SK-N-MC (cell line): ENCODE measurements at regions not wholly inside any gene's neighbourhood (a gene's known extent, or its start where the extent isn't known, plus 50 kb on each side); places are given as distances from the start of the nearest gene placed in this dataset.

Experiments
- DNase-seq: peaks from one replicate; pipeline ENCODE4 v3.0.0-alpha.2; 2011; ENCODE audit warnings: low read depth, low spot score
- H3K27ac ChIP-seq: fragments of 200-600 bp; sonication (generic); 2 replicates; pipeline ENCODE4 v1.5.1; 2016; ENCODE audit warnings: mixed run types
- H3K36me3 ChIP-seq: fragments of 200-600 bp; sonication (generic); 2 replicates; pipeline ENCODE4 v1.6.1; 2017; ENCODE audit warnings: antibody characterized with exemption, low read length, mixed read lengths; ENCODE audit not compliant: insufficient read depth
- H3K4me3 ChIP-seq: fragments of 200-600 bp; sonication (generic); 2 replicates; pipeline ENCODE4 v1.5.1; 2016
- H3K9ac ChIP-seq: fragments of 200-600 bp; sonication (generic); 2 replicates; pipeline ENCODE4 v1.8.0; 2017; ENCODE audit warnings: mixed run types, mixed read lengths; ENCODE audit not compliant: insufficient read length
- H3K9me3 ChIP-seq: fragments of 200-600 bp; sonication (generic); 2 replicates; pipeline ENCODE4 v1.6.1; 2017; ENCODE audit warnings: low read depth, mild to moderate bottlenecking, antibody characterized with exemption, low read length, moderate library complexity, mixed read lengths
- EZH2 ChIP-seq: fragments of 200-600 bp; sonication (generic); IDR thresholded peaks from one replicate; pipeline ENCODE4 v1.6.1; 2017; ENCODE audit warnings: antibody characterized with exemption
- FOXP2 ChIP-seq: optimal IDR thresholded peaks from 2 replicates; pipeline ENCODE3; 2011; ENCODE audit warnings: mild to moderate bottlenecking, moderate library complexity; ENCODE audit not compliant: insufficient read depth; ENCODE audit errors: extremely low read length, control extremely low read depth
- POLR2AphosphoS5 ChIP-seq: IDR thresholded peaks from 2 replicates; pipeline ENCODE4 v1.6.1; 2012; ENCODE audit warnings: mild to moderate bottlenecking, low read depth, low read length, borderline replicate concordance

- Histone ChIP-seq H3K36me3 (no peaks in the 10 kb centered on the region), H3K9me3 (no peaks in the 10 kb centered on the region), H3K4me3 (no peak overlapping the region), H3K27ac (no peak overlapping the region), H3K9ac (no peak overlapping the region)
- no peak for DNase-seq
- TF ChIP-seq EZH2 (no peak), FOXP2 (no peak), POLR2AphosphoS5 (no peak)
These were observed 189.7 kb downstream of the AXIN2 start for GRCh38 chr17:65371702-65372101.

GRCh38 chr17:65370669-65371131 is 190.7 kb downstream of the AXIN2 start:
- TF ChIP-seq POLR2AphosphoS5 (no peak), EZH2 (no peak), FOXP2 (no peak)
- H3K27ac ChIP-seq: no peak overlapping the region
- DNase-seq: no peak

GRCh38 chr17:65368341-65368740 is 193.1 kb downstream of the AXIN2 start:
- no peak for TF ChIP-seq FOXP2
- TF ChIP-seq POLR2AphosphoS5: no peak
- no peak for TF ChIP-seq EZH2
- DNase-seq: no peak
- no peaks in the 10 kb centered on the region for H3K9me3 ChIP-seq
- H3K9ac ChIP-seq: no peak overlapping the region
- no peak overlapping the region for H3K27ac ChIP-seq
- H3K36me3 ChIP-seq: no peaks in the 10 kb centered on the region
- no peak overlapping the region for H3K4me3 ChIP-seq

More at GRCh38 chr17:65370669-65371131, 190.7 kb downstream of the AXIN2 start:
- Histone ChIP-seq H3K9ac (no peak overlapping the region), H3K9me3 (no peaks in the 10 kb centered on the region), H3K4me3 (no peak overlapping the region), H3K36me3 (no peaks in the 10 kb centered on the region)

- Histone ChIP-seq H3K4me3 (no peak overlapping the region), H3K36me3 (no peaks in the 10 kb centered on the region), H3K9me3 (no peaks in the 10 kb centered on the region), H3K9ac (no peak overlapping the region), H3K27ac (no peak overlapping the region)
- TF ChIP-seq EZH2 (no peak), FOXP2 (no peak), POLR2AphosphoS5 (no peak)
- DNase-seq: no peak
These were observed 195.2 kb downstream of the AXIN2 start for GRCh38 chr17:65366102-65366844.

- H3K27ac ChIP-seq: no peak overlapping the region
- no peak for TF ChIP-seq FOXP2
- no peak for TF ChIP-seq EZH2
- TF ChIP-seq POLR2AphosphoS5: no peak
- no peak for DNase-seq
- H3K9me3 ChIP-seq: no peaks in the 10 kb centered on the region
- no peak overlapping the region for H3K4me3 ChIP-seq
- H3K36me3 ChIP-seq: no peaks in the 10 kb centered on the region
- no peak overlapping the region for H3K9ac ChIP-seq
These were observed 196.3 kb downstream of the AXIN2 start for GRCh38 chr17:65365169-65365568.

GRCh38 chr17:65364438-65364837 is 197.0 kb downstream of the AXIN2 start:
- no peak for TF ChIP-seq POLR2AphosphoS5
- TF ChIP-seq EZH2: no peak
- no peak for TF ChIP-seq FOXP2
- Histone ChIP-seq H3K9me3 (no peaks in the 10 kb centered on the region), H3K4me3 (no peak overlapping the region), H3K36me3 (no peaks in the 10 kb centered on the region), H3K27ac (no peak overlapping the region), H3K9ac (no peak overlapping the region)
- DNase-seq: no peak

- H3K27ac ChIP-seq: no peak overlapping the region
- H3K4me3 ChIP-seq: no peak overlapping the region
- no peak for DNase-seq
- no peaks in the 10 kb centered on the region for H3K9me3 ChIP-seq
- no peak for TF ChIP-seq EZH2
- no peak for TF ChIP-seq POLR2AphosphoS5
- TF ChIP-seq FOXP2: no peak
- no peaks in the 10 kb centered on the region for H3K36me3 ChIP-seq
- no peak overlapping the region for H3K9ac ChIP-seq
These were observed 198.6 kb downstream of the AXIN2 start for GRCh38 chr17:65362826-65363225.

GRCh38 chr17:65360961-65361552 is 200.4 kb downstream of the AXIN2 start:
- DNase-seq: no peak
- Histone ChIP-seq H3K4me3 (no peak overlapping the region), H3K27ac (no peak overlapping the region), H3K9me3 (no peaks in the 10 kb centered on the region), H3K9ac (no peak overlapping the region), H3K36me3 (no peaks in the 10 kb centered on the region)
- TF ChIP-seq EZH2 (no peak), POLR2AphosphoS5 (no peak), FOXP2 (no peak)

GRCh38 chr17:65359016-65359415 is 202.4 kb downstream of the AXIN2 start:
- no peak overlapping the region for H3K27ac ChIP-seq
- TF ChIP-seq POLR2AphosphoS5 (no peak), EZH2 (no peak), FOXP2 (no peak)
- no peaks in the 10 kb centered on the region for H3K9me3 ChIP-seq
- no peak overlapping the region for H3K4me3 ChIP-seq
- no peaks in the 10 kb centered on the region for H3K36me3 ChIP-seq
- DNase-seq: no peak
- no peak overlapping the region for H3K9ac ChIP-seq
